ENCODE measurements at regions not wholly inside any gene's neighbourhood (a gene's known extent, or its start where the extent isn't known, plus 50 kb on each side); places are given as distances from the start of the nearest gene placed in this dataset.

DNA sequence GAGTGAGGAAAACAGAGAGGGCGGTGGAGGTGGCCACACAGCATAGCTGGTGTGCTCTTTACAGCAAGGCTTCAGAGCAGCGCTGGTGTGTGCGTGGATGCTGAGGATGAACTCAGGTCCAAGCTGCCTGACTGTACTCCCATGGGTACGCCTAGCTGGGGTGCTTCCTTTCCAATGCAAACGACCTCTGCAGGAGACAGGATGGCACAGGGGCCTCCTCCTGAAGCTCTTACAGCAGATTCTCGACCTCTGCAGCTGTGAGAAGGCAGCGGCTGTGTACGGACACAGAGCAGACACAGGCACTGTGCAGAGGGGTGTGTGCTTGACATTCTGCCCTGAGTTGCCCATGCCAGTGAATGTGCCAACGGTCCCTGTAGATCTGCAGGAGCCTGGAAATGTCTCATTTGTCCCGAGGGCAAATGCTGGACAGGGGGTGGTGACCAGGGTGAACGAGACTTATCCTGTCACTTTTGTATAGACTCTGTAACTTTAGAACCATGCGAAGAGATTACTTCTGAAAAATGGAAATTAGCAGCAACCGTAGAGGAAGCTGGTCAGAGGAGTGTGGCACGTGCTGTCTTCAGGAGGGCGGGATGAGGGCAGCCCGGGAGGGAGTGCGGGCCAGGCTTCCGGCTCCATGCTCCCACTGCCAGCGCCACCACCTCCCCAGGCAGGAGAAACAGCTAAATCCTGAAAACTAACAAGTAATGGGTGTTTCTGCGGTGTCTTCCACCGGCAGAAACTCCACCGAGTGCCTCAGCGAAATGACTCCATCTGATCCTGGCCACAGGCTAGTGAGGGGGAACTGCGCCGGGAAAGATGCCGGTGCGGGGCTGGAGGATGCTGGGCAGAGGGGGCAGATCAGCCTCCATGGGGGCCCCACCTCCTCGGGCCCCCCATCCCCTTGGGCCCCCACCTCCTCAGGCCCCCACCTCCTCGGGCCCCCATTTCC, 120.9 kb upstream of the RPS6KA2 start:
- DNase-seq: no peak

GRCh38 chr6:166745801-166746668, 119.0 kb upstream of the RPS6KA2 start:
- DNase-seq: no peak

DNA sequence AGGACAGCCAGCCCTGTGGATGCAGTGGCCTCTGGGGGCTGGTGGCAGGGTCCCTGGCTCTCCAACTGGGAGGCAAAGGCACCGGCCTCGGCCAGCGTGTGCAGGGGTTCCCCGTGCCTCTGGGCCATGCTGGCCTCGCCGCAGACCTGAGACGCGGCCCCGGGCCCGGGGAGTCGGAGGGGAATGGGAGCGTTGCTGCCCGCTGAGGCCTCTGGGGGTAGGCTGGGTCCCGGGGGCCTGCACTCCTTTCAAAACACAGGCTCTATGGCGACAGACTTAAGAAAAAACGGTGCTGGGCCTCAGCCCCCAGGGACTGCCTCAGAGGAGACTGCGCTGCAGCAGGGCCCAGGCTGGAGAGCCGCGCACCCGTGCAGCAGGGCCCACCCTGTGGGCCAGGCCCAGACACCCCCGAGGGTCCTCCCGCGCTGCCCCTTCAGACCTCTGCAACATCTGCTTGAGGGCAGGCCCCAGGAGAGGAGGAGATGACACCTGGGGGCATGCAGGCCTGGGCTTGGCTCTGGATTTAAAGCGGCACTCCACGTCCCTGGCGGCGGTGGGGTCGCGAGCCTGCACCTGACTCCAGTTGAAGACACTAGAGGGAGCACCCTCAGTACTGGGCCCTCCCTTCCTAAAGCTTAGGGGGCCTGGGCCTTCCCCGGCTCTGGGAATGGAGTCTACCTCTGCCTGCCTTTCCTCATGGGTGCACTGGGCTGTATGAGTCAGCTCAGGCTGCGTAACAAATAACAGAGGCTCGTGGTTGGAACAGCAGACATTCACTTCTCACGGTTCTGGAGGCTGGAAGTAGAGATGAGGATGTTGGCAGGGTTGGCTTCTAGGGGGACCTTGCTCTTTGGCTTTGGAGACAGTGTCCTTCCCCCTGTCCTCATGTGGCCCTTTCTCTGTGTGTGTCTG, 117.4 kb upstream of the RPS6KA2 start:
- no peak for DNase-seq

DNA sequence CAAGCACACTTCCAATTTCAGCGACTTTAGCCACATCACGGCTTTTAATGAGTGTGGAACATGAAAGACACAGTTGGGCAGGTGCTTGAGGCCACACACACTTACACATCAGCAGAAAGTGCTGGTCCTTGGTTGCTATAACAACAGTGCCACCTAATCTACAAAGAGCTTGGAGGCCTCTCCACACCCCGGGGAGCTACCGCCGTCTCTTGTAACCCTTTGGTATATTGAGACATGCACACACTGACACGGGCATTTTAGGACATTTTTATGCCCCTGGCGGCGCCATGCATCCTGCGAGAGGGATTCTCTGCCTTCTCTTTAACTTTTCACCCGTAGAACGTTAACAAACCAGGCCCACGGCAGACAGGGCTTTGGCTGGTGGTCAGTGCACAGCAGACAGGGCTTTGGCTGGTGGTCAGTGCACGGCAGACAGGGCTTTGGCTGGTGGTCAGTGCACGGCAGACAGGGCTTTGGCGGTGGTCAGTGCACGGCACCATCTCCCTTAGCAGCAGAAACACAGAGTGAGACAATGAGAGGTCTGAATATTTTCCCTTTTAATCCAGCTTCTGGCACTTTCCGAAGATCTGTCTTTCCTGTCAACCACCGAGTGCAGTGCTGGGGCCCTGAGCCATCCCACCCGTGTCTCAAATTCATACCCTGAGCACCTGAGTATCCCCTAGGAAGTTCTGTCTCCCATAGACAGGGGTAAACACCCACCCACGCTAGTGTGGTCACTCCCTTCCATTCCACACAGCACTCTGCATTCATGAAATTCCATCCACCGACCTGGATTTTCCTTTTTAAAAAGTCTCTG, 116.6 kb upstream of the RPS6KA2 start:
- DNase-seq: peak; percentile 10

GRCh38 chr6:166742981-166743380, 115.9 kb upstream of the RPS6KA2 start:
- DNase-seq: no peak

DNA sequence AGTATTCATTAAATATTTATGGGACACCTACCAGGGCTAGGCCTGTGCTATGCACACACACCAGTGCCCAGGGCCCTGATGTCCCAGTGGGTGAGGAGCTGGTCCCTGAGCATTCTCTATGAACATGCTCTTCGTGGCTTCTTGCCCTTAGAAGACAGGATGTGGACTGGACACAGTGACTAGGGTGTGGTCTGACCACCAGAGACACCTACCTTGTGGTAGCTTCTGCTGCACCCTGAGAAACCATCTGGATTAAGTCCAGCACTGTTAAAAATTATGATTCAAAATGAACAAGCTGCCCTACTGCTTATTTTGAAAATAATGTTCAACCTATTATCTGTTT, 112.9 kb upstream of the RPS6KA2 start:
- DNase-seq: no peak

DNA sequence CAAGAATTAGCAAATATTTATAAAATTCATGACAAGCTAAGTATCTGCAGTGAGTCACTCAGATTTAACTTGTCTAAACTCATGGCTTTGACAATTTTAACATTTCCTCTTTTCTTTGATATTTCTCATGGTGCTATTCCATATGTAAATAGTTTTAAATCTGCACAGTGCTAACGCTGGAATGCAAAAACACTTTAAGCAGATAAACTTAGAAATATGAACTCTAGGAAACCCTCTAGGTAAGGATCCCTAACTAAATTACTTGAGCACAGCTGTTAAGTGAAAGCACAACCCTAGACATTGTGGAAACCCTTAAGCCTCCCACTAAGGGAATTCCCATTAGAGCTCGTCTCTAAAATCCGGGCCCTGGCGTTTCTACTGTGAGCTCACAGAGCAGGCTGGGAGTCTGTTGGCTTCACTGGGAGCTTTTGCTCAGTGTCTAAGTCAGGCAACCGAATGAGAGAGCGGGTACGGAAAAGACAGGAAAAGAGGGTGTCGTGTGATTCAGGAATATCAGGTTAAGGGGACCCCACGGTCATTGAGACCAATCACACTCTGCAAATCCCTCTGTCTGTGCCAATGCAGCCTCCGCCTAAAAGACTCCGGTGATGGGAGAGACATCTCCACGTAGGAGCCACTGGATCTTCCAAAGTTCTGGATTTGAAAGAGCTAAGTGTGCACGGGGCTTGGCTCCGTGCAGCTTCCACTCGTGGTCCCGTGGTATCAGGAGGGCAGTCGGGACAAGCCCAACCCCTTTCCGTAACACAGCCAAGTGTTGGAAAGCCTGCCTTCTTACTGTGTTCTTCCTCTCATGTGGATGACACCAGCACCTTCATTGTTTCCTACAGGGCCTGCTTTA, 112.3 kb upstream of the RPS6KA2 start:
- no peak for DNase-seq

- DNase-seq: no peak
Measured at GRCh38 chr6:166738386-166739116, 111.5 kb upstream of the RPS6KA2 start.

DNA sequence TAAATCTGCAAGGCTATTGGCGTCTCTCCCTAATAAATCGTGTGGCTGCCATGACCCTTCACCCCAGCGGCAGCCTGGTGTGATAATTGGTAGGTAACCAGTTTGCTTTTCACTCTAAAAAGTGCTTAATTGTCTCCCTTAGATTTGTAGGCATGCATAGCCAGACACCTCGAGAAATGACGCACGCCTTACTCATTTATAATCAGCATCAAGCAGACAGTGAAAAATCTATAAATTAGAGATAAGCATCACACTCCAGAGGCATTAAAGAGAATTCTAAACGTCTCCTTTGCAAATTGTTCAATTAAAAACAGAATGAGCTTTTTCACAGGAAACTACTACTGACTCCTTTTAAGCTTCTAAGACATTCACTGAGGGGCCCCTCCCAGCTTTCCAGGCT, 110.2 kb upstream of the RPS6KA2 start:
- no peak for DNase-seq

DNA sequence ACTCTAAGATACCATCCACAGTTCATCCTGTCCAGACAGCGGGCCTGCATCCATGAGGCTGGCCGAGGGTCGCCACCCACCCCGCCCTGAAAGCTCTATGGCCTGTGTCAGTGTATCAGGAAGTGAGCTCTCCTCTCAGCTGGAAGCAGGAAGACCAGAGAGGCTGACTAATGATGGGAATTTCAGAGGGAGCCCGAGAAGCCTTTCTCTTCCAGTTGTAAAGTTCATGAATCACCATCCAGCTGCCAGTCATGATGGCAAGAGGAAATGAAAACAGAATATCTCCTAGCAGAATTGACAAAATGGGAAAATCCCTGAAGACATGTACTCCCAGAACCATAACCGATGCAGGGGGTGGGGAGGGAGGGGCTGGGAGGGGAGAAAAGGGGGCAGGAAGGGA, 109.6 kb upstream of the RPS6KA2 start:
- no peak for DNase-seq

- DNase-seq: no peak
Measured at GRCh38 chr6:166733900-166734299, 106.8 kb upstream of the RPS6KA2 start.

DNA sequence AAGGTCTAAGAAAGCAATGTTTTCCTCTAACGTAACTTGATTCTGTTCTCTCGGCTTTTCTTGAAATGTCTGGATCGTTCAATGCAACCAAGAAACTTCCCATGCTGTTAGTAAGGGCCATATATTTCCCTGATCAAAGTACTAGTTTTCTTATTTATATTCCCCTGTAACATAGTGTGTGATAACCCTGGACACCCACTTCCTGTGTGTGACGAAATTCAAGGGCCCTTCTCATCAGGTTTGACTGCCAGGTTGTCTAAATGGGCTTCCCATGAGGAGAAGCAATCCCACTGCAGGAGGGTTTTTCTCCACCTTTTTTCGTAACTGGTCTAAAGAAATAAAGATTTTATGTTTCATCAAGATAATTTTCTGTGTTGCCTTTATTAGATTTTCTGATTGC, 102.6 kb upstream of the RPS6KA2 start:
- peak; percentile 13 for DNase-seq

GRCh38 chr6:166728884-166729530, 102.0 kb upstream of the RPS6KA2 start:
- DNase-seq: peak; percentile 13

GRCh38 chr6:166726201-166726600, 99.2 kb upstream of the RPS6KA2 start:
- DNase-seq: no peak

DNA sequence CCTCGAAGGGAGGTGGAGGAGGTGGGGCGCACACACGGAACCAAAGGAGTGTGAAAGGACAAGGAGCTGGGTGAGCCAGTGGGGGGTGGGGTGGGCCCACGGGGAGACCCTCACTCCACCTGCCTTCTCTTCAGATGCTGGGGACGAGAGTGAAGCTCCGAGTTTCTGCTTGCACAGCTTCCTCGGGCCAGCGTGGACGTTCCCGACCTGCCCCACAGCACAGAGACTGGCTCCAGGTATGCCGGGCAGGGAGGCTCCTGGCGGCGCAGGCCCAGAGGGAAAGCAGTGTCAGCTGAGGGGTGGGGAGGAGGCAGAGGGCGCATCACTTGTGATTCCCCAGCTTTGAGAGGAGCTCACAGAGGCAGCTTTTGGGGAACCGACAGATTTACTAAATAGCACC, 98.5 kb upstream of the RPS6KA2 start:
- no peak for DNase-seq

GRCh38 chr6:166724576-166724975, 97.5 kb upstream of the RPS6KA2 start:
- no peak for DNase-seq

DNA sequence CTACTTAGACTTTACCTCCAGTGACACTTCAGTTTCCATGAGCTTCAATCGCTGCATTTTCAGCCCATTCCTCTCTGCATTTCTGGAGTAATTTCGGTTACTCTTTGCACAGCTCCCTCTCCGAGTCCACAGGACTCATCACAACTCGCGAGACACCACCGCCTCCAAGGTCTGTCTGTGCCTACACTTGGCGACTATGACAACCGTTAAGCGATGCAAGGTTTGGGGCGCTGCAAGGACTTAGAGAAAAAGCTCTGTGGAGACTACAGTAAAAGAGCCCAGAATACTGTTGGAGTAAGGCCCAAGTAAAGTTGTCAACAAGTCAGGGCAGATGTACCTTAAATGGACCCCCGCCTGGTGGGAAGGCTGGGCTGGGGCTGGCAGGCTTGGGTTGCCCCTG, 95.7 kb upstream of the RPS6KA2 start:
- no peak for DNase-seq

DNA sequence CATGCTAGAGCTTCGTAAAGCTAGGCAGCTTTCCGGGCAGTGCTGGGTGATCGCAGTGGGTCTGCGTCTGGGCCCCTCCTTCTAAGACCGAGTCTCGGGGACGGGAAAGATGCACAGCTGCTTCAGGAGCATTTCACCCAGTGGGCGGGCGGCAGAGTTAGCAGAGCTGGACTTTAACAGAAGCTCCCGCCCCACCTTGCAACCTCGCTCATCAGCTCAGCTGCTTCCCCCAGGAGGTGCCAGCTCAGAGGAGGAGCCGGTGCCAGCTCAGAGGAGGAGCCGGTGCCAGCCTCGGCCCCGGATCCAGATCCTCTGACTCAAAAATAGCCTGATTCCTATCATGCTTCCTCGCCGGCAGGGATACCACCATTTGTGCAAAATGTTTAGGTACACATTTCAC, 94.5 kb upstream of the RPS6KA2 start:
- no peak for DNase-seq

DNA sequence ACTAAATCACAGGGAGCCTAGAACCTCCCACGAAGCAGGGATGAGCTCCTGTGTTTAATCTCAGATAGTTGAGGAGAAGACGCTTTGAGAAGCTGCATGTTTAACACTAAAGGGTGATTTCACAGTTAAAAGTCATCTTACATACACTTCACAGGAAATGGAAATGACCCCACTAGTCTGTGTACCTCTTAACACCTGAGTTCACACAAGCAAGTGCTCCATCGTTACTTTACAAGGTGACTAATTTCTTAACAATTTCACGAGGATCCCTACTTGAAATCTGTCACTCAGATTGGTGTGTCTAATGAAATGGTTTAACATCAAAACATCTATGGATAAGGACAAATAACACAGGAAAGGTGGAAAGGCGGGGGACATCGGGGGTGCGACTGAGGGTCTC, 93.8 kb upstream of the RPS6KA2 start:
- DNase-seq: no peak

DNA sequence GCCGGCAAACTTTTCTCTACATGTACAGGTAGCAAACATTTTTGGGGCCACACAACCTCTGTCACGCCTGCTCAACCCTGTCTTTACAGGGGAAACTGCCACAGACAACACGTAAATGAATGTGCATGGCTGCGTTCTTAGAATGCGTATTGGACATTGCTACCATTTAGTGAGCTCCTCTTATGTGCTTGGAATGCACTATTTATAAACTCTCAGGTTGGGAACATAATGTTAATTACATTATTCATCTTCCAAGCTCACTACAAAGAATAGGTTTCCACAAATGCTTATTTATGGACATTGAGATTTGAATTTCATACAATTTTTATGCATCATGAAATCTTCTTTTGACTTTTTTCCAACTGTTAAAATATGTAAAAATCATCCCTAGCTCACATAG, 92.0 kb upstream of the RPS6KA2 start:
- DNase-seq: no peak

Data from NCI-H510A treated with DMSO at 0.1 percent for 48 hours (cell line).